GM18867 (cell line): ENCODE measurements at regions not wholly inside any gene's neighbourhood (a gene's known extent, or its start where the extent isn't known, plus 50 kb on each side); places are given as distances from the start of the nearest gene placed in this dataset.

Source experiments
- ATAC-seq: cut with Tn5 transposase; IDR thresholded peaks from one replicate; pipeline ENCODE4 v1.9.1; 2021; ENCODE audit warnings: mild to moderate bottlenecking, moderate library complexity; ENCODE audit not compliant: unreplicated experiment

DNA sequence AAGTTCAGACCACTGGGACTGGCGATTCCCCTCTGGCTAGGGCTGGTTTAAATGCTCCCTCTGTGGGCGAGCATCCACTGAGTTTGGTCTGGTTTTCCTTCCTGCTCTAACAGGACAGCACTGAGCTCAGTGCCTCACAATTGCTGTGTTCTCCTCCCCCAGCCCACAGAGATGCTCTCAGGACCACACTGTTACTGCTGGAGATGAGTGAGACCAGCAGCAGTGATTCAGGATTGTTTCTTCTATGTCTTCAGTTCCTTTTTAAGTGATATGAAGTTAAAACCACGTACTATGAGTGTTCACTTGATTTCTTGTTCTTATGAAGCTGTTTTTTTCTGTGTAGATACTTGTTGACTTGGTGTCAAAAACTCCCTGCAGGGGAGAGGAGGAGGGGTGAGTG is 180.4 kb upstream of the COL8A1 start:
- ATAC-seq: no peak

DNA sequence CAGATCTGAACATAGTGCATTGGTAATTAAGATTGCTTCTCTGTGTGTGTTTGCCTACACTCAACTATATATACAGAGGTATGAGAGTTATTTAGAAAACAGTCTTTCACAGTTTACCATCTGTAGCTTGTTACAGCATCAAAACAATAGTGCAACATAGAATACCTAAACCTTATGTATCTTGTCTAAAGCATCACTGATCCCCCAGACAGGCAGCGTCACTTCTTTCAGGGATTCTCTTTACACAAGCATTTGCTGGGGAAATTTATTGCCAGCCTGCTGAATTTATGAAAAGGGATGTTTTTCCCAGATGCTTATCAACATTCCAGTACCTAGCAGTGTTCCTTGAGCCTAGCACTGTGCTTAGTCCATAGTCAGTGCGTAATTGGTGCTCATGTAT is 195.8 kb upstream of the COL8A1 start:
- ATAC-seq: no peak

DNA sequence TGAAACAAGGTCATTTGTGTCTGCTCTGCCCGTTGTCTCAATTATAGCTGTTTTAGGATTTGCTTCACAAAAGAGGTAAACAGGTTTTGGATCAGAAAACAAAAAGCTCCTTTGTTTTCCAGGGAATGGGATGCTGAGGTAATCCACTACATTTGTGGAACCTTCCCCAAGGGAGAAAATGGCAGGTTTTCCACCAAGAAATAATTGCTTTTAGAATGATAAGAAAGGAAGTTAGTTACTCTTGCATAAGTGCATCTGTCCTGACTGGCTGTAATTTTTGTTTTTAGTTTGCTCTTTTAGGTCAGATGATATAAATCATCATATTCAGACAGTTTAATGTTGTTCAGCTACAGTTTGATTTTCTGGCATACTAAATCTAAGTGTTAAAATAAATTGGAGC is 198.5 kb upstream of the COL8A1 start:
- ATAC-seq: no peak

DNA sequence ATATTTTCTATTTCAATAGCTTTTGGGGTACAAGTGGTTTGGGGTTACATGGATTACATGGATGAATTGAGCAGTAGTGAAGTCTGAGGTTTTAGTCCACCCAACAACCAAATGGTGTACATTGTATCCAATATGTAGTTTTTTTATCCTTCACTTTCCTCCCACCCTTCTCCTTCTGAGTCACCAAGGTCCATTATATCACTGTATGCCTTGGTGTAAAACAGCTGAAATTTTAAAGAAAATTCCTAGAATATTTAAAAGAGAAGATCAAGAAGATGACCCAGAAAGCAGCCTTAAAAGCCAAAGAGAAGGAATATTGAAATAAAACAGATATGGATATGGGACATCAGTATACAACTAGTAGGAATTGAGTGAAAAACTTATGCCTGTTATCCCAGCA is 204.2 kb upstream of the COL8A1 start:
- no peak for ATAC-seq

DNA sequence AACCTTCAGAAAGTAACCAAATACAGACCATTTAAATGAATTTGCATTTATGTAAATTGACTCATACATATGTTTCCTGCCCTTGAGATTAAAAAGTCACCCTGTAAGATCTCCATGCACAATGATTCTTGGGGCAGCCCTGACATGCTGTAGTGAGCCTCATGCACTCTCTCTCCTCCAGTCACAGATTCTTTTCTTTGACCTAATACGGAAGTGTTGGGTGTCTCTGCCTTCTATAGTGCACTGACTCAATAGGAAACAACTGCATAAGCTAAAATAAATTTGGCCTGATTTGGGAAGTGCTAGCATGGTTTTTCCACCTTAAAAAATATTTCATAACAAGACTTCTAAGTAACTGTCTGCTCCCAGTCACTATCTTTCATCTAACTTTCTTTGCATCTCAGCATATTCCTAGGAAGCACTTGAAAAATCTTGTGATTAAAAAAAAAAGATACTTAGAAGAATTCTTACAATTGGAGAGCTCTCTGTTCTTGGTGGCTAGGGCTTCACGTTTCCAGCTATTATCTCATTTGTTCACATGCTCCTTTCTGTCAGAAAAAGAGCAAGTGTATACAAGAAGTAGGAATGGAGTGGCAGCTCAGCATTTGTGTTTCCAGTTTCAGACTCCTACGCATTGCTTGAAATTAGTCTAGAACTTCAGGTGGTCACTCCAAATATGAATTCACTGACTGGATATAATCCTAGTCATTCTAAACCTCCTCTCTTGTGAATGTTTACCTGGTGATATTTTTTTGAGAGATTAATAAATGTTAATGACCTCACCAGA is 207.9 kb upstream of the COL8A1 start:
- no peak for ATAC-seq

DNA sequence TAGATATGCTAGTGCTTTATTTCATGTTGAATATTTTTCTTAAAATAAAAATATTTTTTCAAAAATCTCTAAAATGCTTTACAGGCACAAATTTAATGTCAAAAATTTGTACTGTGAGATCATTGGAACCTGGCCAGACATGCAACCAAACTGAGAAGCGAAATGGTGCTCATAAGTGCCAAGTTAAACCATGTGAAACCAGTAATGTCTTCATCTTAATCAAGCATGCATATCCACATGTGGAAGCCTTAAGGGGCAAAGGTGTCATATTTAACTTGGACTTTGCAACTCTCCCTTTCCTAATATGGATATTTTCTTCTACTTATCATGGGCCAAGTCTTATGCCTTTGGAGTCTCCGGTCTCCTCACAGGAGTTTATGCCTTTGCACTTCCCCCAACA is 208.9 kb upstream of the COL8A1 start:
- ATAC-seq: peak; percentile 56

DNA sequence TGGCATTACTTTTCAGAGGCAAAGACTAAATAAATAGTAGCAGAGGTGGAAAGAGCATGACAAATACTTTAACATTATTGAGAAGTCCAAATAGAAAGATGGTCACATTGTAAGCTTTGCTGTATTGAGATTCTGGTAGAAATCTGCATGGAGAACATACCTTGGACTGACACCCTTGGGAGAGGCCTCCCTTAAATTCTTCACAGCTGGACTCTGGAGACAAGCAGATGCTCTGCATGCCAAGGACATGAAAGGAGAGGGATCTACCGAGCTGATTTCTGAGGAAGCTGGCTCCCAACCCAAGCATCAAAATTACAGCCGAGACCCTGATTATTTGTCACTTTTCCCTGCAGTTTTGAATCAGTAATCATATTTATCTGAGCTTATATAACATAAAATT is 212.5 kb upstream of the COL8A1 start:
- no peak for ATAC-seq

DNA sequence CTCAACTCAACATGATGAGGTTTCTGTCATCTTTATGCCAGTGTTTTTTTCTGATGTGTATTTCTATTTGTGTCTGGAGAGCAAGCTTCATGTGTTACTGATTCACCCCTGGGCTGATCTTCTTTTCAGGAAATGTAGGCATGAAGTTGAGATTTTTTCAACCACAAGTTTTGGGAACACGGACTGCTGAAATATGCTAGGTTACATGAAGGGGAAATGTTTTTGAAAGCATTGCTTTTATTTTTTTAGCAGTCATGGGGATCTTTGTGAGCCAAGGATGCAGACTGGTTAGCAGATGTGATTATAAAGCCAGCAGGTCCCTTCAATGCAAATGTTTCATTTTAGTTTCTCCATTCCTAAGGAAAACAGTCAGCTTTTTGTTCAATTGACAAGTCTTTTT is 219.3 kb upstream of the COL8A1 start:
- no peak for ATAC-seq

DNA sequence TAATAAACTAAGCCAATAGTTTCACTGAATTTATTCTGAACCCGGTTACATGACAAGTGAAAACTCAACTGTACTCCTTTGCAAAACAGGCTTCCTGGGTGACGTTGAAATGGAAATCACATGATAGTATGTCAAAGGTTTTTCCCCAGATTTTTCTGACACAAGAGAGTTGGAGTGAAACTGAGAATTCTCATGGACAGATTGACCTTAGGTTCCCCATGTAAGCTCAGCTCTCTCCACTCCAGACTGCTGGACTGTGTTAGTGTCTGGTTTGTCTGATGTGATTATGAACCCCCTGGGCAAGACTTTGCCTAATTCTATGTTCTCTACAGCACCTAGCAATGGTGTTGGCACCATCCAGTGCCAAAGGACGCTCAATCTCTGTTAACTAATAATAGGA is 219.7 kb upstream of the COL8A1 start:
- peak; percentile 70 for ATAC-seq

DNA sequence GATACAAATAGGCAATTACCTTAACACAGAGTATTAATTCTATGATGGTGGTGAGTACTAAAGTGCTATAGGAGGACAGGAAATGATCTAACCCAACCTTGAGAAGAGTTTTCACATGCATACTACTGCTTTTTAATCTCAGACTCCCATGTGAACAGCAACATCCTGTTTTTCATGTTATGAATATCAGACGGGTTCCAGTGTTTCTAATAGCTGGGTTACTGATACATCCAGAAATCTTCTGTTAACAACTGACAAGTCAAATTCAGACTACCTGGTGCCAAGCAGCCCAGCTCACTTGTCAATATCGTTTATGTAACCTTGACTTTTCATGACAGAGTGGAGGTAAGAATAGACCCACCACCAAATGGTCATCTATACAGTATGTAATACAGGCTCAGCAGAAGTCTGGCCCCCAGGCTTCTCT is 220.2 kb upstream of the COL8A1 start:
- peak; percentile 72 for ATAC-seq

DNA sequence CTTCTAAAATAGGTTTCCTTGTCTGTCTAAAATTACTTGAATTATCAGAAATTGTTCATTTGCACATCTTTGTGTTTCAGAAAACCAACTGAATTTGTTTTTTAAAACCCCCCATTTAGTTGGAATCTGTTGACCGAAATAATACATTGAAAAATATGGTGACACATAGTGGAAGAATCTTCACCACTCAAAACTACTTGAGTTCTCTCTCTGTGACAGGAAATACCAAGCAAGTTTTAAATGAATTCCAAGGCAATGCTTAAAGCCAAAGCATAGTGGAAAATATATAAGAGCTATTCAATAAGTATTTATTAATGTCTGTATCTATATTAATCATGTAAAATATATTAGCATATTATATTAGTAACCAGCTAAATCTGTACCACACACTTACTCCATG is 224.9 kb upstream of the COL8A1 start:
- ATAC-seq: no peak

DNA sequence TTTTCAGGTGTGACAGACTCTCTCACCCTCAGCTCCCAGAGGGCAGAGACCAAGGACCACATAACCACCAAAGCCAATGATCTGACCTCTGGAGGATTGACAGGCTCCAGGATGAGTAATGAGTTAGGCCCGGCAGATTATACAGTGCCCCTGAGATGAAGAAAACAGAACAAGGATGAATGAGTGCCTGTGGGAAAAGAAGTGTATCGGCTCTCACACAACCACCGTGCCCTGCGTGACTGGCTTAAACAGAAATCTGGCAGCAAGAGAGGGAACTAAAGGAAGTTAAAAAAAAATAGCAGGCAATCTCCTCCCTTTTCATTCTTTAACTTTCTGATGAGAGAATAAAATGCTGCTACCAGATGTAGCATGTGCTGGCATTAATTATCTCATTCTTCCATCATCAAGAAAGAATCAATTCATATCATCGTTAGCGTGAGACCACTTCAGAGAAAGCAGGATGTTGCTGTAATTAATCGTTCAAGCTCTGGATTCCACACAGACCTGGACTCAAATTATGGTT is 227.5 kb upstream of the COL8A1 start:
- ATAC-seq: no peak

DNA sequence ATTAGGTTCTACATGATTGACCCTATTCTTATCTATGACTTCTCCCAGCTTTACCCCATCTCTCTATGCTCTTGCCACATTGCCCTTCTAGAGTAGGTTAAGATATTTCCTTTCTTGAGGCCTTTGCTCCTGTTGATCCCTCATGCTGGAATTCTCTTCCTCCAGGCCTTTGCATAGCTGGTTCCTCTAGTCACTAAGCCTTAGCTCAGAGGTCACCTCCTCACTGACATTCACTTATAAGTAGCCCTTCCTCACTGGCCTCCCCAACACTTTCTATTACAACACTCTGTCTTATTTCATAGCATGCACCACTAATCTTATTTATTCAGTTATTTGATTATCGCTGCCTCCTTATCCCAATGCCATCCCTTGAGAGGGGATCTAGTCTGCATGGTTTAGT is 228.4 kb upstream of the COL8A1 start:
- ATAC-seq: no peak

DNA sequence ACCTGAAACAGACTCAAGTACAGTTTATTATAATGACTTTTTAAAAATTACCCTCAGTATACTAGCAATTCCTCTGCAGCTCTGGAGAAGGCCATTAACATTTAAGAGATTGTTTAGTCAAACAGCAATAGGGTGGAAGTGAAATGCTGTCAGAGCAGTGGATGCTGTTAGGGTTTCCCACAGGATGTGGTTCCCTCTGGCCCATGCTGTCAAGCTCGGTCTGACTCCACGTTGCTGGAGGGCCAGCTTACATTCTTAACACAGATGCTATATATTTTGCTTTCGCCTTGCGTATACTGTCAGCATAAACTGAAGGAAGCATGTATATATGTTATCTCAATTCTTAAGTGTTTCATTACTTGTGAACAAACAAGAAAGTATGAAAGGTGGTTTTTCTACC is 231.1 kb upstream of the COL8A1 start:
- ATAC-seq: no peak

DNA sequence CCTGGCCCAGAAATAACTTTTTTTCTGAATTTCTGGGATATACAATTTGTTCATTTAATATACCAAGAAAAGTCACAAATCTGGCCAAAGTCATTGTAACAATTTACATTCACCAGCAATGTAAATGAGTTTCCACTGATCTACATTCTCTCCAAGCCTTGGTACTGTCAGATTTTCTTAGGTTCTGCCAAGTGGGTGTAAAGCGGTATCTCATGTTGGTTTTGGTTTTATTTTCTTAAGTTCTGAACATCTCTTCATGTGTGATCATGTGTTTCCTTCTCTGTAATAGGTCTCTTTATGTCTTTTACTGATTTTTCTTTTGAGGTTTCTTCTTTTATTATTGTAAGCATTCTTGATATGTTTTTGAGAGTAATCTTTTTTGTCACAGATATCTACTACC is 235.6 kb upstream of the COL8A1 start:
- ATAC-seq: no peak

DNA sequence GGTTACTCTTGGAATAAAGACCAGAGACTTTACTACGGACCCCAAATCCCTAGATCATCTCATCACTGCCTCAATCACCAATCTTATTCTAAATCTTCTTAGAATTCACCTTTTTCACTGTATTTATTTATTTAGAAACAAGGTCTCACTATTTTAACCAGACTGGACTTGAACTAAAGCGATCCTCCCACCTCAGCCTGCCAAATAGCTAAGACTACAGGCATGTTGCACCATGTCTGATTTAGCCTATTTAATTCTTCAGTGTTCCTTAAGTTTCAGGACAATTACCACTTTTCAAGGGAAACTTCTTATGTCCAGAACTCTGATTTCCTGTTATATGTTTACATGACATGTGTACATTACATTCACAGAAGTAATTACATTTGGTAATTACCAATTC is 238.0 kb upstream of the COL8A1 start:
- no peak for ATAC-seq

DNA sequence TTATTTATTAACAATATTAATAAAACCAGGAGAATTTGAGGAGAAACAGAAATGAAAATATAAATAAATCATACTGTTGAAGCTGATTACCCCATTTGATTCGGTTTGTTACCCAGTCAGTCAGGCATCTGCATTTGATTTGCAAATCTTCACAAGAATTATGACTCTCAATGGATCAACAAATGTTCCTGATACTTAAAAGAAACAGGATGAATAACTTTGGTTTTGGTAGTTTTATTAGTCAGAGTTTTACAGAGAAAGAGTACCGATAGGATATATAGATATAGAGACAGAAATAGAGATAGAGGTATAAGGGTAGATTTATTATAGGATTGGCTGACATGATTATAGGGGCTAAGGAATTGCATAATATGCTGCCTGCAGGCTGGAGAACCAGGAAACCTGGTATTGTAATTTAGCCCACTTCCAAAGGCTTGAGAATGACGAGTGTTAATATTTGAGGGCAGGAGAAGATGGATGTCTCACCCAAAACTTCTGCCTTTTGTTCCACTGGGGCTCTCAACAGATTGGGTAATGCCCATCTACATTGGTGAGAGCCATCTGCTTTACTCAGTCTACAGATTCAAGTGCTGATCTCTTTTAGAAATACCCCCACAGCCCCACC is 241.6 kb upstream of the COL8A1 start:
- no peak for ATAC-seq

DNA sequence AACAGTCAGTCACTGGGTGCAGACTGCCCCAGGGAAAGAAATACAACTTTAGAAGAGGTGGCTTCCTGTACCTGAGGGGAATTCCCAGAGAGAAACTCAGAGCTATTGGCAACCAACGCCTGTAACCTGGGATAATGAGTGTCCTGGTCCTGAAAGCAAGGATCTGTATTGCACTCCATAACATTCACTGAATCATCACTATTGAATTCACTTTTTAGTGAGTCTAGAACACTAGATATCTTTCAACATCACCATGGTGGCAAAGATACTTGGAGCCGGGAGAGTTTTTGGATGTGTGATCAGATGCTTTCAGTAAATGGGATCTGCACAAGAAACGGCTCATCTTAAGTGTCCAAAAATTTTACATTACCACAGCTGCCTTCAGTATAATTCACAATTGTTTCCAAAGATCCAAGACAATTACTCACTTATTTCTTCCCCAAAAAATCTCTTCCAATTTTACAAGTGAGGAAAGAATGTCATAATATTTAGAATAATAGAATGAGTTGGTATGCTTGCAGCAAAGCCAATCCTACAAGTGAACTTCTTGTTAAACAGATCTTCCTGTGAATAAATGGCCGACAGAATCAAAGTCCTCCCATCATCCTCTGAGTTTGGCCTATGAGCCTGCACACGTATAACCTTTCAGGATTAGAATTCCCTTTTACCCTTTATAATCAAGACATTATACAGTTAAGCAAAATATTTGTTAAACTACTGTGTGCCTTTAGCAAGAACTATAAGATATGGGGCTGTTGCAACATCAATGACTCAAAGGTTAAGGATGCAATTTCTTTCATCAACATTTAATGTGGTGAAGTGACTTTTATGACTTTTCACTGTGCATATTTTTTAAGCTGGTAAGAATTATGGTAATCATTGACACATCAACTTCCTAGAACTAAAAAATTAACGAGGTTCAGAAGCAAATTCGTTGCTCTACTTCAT is 243.3 kb upstream of the COL8A1 start:
- no peak for ATAC-seq

DNA sequence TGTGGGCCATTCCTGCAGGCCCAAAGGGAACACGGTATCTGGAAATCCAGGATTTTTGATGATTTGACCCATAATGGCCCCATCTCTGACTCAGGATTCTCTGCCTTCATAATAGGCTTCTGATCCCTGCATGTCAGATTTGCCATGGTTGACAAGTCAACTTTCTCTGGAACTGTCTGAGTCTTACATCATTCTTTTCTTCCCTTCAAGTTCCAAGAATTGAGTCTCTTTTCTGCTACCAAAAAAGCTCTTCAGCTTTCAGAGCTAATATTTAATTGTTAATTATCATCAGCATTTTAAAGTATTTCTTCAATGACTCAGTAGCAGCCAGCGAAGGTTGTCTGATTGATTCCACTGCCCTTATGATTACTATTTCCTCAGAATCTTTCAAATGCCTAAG is 244.4 kb upstream of the COL8A1 start:
- no peak for ATAC-seq

DNA sequence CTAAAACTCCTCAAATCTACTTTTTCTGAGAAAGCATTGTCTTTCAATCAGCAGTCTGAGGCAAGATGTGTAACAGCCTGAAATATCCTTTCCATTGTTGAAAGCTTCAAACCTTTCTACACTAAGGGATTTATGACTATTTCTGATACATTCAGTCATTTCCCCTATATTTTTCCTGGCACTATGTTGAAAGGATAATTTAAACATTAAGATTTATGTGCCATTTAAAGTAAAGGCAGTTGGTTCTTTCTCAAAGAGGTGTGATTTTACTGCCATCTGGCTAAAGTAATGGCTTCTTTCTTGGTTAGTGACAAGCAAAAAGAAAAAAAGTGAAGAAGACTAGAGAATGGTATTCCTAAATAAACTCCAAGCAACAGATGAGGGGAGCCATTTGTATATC is 249.6 kb upstream of the COL8A1 start:
- ATAC-seq: no peak

DNA sequence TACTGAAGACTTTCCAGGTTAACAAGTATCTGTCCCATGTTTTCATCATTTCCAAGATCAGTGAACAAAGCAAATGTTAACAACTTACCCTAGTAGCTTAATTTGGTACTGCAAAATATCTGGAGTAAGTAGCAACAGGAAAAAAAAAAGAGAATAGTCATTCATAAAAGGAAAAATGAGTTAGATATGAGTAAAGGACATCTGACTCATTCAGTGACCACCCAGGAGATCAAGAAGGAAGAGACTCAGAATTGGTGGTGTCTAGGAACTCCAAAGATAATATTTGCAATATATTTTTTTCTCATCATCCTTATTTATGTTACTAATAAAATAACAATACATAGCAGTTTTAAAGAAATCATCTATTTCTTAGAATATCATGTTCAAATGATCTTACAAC is 253.8 kb upstream of the COL8A1 start:
- ATAC-seq: no peak
